ENCODE measurements at regions not wholly inside any gene's neighbourhood (a gene's known extent, or its start where the extent isn't known, plus 50 kb on each side); places are given as distances from the start of the nearest gene placed in this dataset.

- Mint-ChIP-seq H3K36me3 (ENCODE audit: insufficient read depth, unreplicated experiment) (no peaks in the 10 kb centered on the region), H3K4me3 (ENCODE audit: unreplicated experiment) (no peak overlapping the region), H3K27ac (ENCODE audit: unreplicated experiment) (no peak overlapping the region), H3K27me3 (ENCODE audit: insufficient read depth, unreplicated experiment) (peaks cover 2% of the 10 kb centered on the region), H3K4me1 (ENCODE audit: low read depth, unreplicated experiment) (peaks cover 5% of the 10 kb centered on the region), H3K9me3 (ENCODE audit: unreplicated experiment) (no peaks in the 10 kb centered on the region)
- CTCF ChIA-PET, result no interaction called here
- Histone ChIP-seq H3K36me3 (ENCODE audit: control insufficient read depth, insufficient read depth, low read length) (no peaks in the 10 kb centered on the region), H3K27me3 (replicated peaks; ENCODE audit: control insufficient read depth, insufficient read depth, low read length) (no peaks in the 10 kb centered on the region), H3K9me3 (no peaks in the 10 kb centered on the region), H3K4me3 (ENCODE audit: low read depth, low read length) (no peak overlapping the region), H3K4me1 (no peaks in the 10 kb centered on the region)
- intact Hi-C loops (cut with micrococcal nuclease; ENCODE audit: unreplicated experiment), result no loop called here
- no peak for DNase-seq
- POLR2A ChIA-PET, result no interaction called here
- BruUV-seq (replicated peaks), result no TSS peak
- TF ChIP-seq, protein P1, sequence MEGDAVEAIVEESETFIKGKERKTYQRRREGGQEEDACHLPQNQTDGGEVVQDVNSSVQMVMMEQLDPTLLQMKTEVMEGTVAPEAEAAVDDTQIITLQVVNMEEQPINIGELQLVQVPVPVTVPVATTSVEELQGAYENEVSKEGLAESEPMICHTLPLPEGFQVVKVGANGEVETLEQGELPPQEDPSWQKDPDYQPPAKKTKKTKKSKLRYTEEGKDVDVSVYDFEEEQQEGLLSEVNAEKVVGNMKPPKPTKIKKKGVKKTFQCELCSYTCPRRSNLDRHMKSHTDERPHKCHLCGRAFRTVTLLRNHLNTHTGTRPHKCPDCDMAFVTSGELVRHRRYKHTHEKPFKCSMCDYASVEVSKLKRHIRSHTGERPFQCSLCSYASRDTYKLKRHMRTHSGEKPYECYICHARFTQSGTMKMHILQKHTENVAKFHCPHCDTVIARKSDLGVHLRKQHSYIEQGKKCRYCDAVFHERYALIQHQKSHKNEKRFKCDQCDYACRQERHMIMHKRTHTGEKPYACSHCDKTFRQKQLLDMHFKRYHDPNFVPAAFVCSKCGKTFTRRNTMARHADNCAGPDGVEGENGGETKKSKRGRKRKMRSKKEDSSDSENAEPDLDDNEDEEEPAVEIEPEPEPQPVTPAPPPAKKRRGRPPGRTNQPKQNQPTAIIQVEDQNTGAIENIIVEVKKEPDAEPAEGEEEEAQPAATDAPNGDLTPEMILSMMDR (IDR thresholded peaks at IDR 0.05; ENCODE audit: insufficient read depth in 1 of 2, low read depth in 1 of 2, low read length in 1 of 2, severe bottlenecking in 1 of 2, unreplicated experiment in 1 of 2), result no peak
Measured at GRCh38 chr13:78370231-78370630, 233.1 kb downstream of the POU4F1 start.

DNA sequence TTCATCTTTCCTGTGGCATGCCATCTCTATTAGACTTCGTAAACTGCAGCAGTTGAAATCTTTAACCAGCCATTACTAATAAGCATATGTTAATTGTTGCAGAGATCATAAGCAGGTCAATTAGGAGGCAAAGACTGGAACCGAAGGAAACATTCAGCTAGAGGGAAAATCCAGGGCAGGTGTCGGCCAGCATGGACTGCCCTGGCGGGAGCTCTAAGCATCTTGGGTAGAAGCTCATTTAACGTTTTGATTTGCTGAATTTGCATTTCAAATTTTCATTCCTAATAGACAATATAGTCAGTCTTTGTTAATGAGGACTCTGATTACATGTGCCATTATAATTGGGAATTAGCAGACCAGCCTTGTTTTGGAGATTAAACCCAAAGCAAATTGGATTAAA is 238.6 kb downstream of the POU4F1 start:
- TF ChIP-seq, protein P1 (IDR thresholded peaks at IDR 0.05; ENCODE audit: insufficient read depth in 1 of 2, low read depth in 1 of 2, low read length in 1 of 2, severe bottlenecking in 1 of 2, unreplicated experiment in 1 of 2), result no peak
- H3K27ac Mint-ChIP-seq (ENCODE audit: unreplicated experiment), result no peak overlapping the region

DNA sequence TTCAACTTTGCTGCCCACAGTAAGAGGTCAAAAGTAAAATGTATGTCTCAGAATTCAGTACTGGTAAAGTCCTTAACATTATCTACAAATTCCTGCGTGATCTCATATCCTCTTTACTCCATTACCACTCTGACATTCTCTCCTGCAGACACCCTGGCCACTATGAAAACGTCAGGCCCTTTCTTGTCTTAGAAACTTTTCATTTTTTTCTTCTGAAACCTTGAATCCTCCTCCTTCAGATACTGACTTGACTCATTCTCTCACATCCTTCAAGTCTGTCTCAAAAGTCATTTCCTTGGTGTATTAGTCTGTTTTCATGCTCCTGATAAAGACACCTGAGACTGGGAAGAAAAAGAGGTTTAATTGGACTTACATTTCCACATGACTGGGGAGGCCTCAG is 262.3 kb downstream of the POU4F1 start:
- no peaks in the 10 kb centered on the region; the same call in 1 of the 2 replicates for H3K27me3 ChIP-seq (replicated peaks; ENCODE audit: control insufficient read depth, insufficient read depth, low read length)
- intact Hi-C loops (cut with micrococcal nuclease; ENCODE audit: unreplicated experiment), result no loop called here
- no peaks in the 10 kb centered on the region for H3K4me1 ChIP-seq
- no peak overlapping the region for H3K27ac Mint-ChIP-seq (ENCODE audit: unreplicated experiment)
- no peaks in the 10 kb centered on the region for H3K4me1 Mint-ChIP-seq (ENCODE audit: low read depth, unreplicated experiment)
- TF ChIP-seq, protein P1 (IDR thresholded peaks at IDR 0.05; ENCODE audit: insufficient read depth in 1 of 2, low read depth in 1 of 2, low read length in 1 of 2, severe bottlenecking in 1 of 2, unreplicated experiment in 1 of 2), result no peak
- H3K4me3 ChIP-seq (ENCODE audit: low read depth, low read length), result no peak overlapping the region
- no peaks in the 10 kb centered on the region for H3K9me3 Mint-ChIP-seq (ENCODE audit: unreplicated experiment)
- H3K27me3 Mint-ChIP-seq (ENCODE audit: insufficient read depth, unreplicated experiment), result peaks cover 4% of the 10 kb centered on the region
- H3K9me3 ChIP-seq, result no peaks in the 10 kb centered on the region
- no peak overlapping the region for H3K4me3 Mint-ChIP-seq (ENCODE audit: unreplicated experiment)
- ChIA-PET CTCF (no interaction called here), POLR2A (no interaction called here)
- BruUV-seq (replicated peaks), result no TSS peak
- no peaks in the 10 kb centered on the region for H3K36me3 ChIP-seq (ENCODE audit: control insufficient read depth, insufficient read depth, low read length)
- DNase-seq, result no peak
- H3K36me3 Mint-ChIP-seq (ENCODE audit: insufficient read depth, unreplicated experiment), result no peaks in the 10 kb centered on the region

More for the DNA sequence above, 238.6 kb downstream of the POU4F1 start:
- ChIA-PET POLR2A (no interaction called here), CTCF (no interaction called here)
- H3K9me3 Mint-ChIP-seq (ENCODE audit: unreplicated experiment), result no peaks in the 10 kb centered on the region
- no peaks in the 10 kb centered on the region for H3K36me3 Mint-ChIP-seq (ENCODE audit: insufficient read depth, unreplicated experiment)
- H3K36me3 ChIP-seq (ENCODE audit: control insufficient read depth, insufficient read depth, low read length), result no peaks in the 10 kb centered on the region
- no peak overlapping the region for H3K4me3 Mint-ChIP-seq (ENCODE audit: unreplicated experiment)
- peaks cover 2% of the 10 kb centered on the region for H3K27me3 Mint-ChIP-seq (ENCODE audit: insufficient read depth, unreplicated experiment)
- H3K27me3 ChIP-seq (replicated peaks; ENCODE audit: control insufficient read depth, insufficient read depth, low read length), result no peaks in the 10 kb centered on the region; the same call in 1 of the 2 replicates
- H3K4me3 ChIP-seq (ENCODE audit: low read depth, low read length), result no peak overlapping the region
- no peaks in the 10 kb centered on the region for H3K4me1 ChIP-seq
- intact Hi-C loops (cut with micrococcal nuclease; ENCODE audit: unreplicated experiment), result no loop called here
- no peak for DNase-seq
- H3K9me3 ChIP-seq, result no peaks in the 10 kb centered on the region
- H3K4me1 Mint-ChIP-seq (ENCODE audit: low read depth, unreplicated experiment), result no peaks in the 10 kb centered on the region
- BruUV-seq (replicated peaks), result no TSS peak
